Natural killer cell (primary cell): ENCODE measurements at regions not wholly inside any gene's neighbourhood (a gene's known extent, or its start where the extent isn't known, plus 50 kb on each side); places are given as distances from the start of the nearest gene placed in this dataset.

ENCODE experiments used
- ATAC-seq, 3 donors: fragments of 150-1000 bp in 2 of 3; fragments of 200-7000 bp in 1 of 3; cut with Tn5 transposase; 1 replicate in 1 of 3; 2 replicates in 2 of 3; pipeline ENCODE4 v1.10.0; 2021; ENCODE audit warnings: mild to moderate bottlenecking in 2 of 3, moderate library complexity in 2 of 3
- DNase-seq, 2 donors: peaks; one replicate each; pipeline versions ENCODE4 v3.0.0 to v3.0.0-alpha.2; 2013 to 2021; ENCODE audit warnings: mixed read lengths in 1 of 2
- H3K27ac ChIP-seq: one replicate; pipeline ENCODE4 v1.5.1; 2013; ENCODE audit warnings: mild to moderate bottlenecking, low read length
- H3K27me3 ChIP-seq: one replicate; pipeline ENCODE4 v1.6.1; 2013; ENCODE audit warnings: low read length; ENCODE audit not compliant: control insufficient read depth, insufficient read depth
- H3K36me3 ChIP-seq: one replicate; pipeline ENCODE4 v1.6.1; 2013; ENCODE audit warnings: low read length; ENCODE audit not compliant: control insufficient read depth, insufficient read depth
- H3K4me1 ChIP-seq: one replicate; pipeline ENCODE4 v1.6.1; 2013; ENCODE audit warnings: low read length; ENCODE audit not compliant: control insufficient read depth, insufficient read depth
- H3K4me3 ChIP-seq: one replicate; pipeline ENCODE4 v1.5.1; 2013; ENCODE audit warnings: low read length
- H3K9me3 ChIP-seq: one replicate; pipeline ENCODE4 v1.6.1; 2013; ENCODE audit warnings: low read length; ENCODE audit not compliant: control insufficient read depth, insufficient read depth
- H3K27ac Mint-ChIP-seq, 2 donors: one replicate each; pipeline ENCODE4 v1.8.0; 2022; ENCODE audit warnings: mild to moderate bottlenecking in 2 of 2, mixed read lengths in 2 of 2, moderate library complexity in 1 of 2
- H3K27me3 Mint-ChIP-seq, 2 donors: one replicate each; pipeline ENCODE4 v1.8.0; 2022; ENCODE audit warnings: low read depth in 2 of 2, mixed read lengths in 2 of 2
- H3K36me3 Mint-ChIP-seq: one replicate; pipeline ENCODE4 v1.8.0; 2022; ENCODE audit warnings: mixed read lengths
- H3K4me1 Mint-ChIP-seq, 2 donors: one replicate each; pipeline ENCODE4 v1.8.0; 2022; ENCODE audit warnings: mixed read lengths in 2 of 2
- H3K4me3 Mint-ChIP-seq: one replicate; pipeline ENCODE4 v1.8.0; 2022; ENCODE audit warnings: mild to moderate bottlenecking, moderate library complexity, mixed read lengths
- H3K9me3 Mint-ChIP-seq, 2 donors: one replicate each; pipeline ENCODE4 v1.8.0; 2022; ENCODE audit warnings: mixed read lengths in 2 of 2
- WGBS: methylation state at CpG from one replicate; pipeline ENCODE4 v1.1.7; 2013; ENCODE audit warnings: missing lambda C conversion rate; ENCODE audit not compliant: insufficient coverage; 5-methylcytosine and 5-hydroxymethylcytosine counted together
- intact Hi-C: fragments of 100-400 bp; cut with micrococcal nuclease; formaldehyde crosslinking; loops from one replicate; pipeline ENCODE4 v1.14.2; 2022
- TF ChIP-seq, protein P1 (sequence below): fragments of 200-600 bp; IDR thresholded peaks from one replicate; pipeline ENCODE4 v1.8.0; 2022; ENCODE audit warnings: antibody characterized with exemption

DNA sequence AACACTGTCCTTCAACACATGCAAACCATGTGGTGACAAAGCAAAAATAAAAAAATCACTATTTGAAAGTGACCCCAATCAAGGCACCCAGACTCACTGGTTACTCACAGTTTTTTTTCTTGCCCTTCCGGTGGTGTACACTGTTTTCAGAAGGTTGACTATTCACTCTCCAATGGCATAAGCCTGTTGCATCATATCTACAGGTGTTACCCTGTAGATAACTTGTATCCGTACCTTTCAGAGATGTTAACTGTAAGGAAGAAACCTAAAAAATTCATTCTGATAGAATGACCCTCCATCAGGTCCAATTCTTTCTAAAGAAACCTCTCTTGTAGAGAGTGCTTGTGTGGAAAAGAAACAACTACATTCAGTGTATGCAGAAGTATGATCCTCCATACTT is 193.6 kb upstream of the RASA1 start:
- H3K4me3 Mint-ChIP-seq, result peak overlapping the region; percentile 84
- WGBS, result 100% methylated on average over 1 of the region's 2 CpGs
- TF ChIP-seq, protein P1, sequence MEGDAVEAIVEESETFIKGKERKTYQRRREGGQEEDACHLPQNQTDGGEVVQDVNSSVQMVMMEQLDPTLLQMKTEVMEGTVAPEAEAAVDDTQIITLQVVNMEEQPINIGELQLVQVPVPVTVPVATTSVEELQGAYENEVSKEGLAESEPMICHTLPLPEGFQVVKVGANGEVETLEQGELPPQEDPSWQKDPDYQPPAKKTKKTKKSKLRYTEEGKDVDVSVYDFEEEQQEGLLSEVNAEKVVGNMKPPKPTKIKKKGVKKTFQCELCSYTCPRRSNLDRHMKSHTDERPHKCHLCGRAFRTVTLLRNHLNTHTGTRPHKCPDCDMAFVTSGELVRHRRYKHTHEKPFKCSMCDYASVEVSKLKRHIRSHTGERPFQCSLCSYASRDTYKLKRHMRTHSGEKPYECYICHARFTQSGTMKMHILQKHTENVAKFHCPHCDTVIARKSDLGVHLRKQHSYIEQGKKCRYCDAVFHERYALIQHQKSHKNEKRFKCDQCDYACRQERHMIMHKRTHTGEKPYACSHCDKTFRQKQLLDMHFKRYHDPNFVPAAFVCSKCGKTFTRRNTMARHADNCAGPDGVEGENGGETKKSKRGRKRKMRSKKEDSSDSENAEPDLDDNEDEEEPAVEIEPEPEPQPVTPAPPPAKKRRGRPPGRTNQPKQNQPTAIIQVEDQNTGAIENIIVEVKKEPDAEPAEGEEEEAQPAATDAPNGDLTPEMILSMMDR, result no peak
- Histone ChIP-seq H3K9me3 (no peaks in the 10 kb centered on the region), H3K36me3 (no peaks in the 10 kb centered on the region), H3K4me1 (peaks cover 27% of the 10 kb centered on the region), H3K27ac (peak overlapping the region; percentile 77), H3K27me3 (no peaks in the 10 kb centered on the region), H3K4me3 (no peak overlapping the region)
- H3K4me1 Mint-ChIP-seq, result peaks cover 34 to 50% of the 10 kb centered on the region in 2 donors
- no peaks in the 10 kb centered on the region for H3K27me3 Mint-ChIP-seq
- H3K36me3 Mint-ChIP-seq, result no peaks in the 10 kb centered on the region
- H3K9me3 Mint-ChIP-seq, result no peaks in the 10 kb centered on the region
- DNase-seq (no peak), ATAC-seq (peak in 2 of 3 donors; percentile 24 to 46)
- peak overlapping the region; percentile 89 to 91 for H3K27ac Mint-ChIP-seq
- intact Hi-C loops, result loop anchor here (2.0 kb wide), 2 partner anchors 47 to 195 kb away; no protein-coding TSS in a partner anchor

DNA sequence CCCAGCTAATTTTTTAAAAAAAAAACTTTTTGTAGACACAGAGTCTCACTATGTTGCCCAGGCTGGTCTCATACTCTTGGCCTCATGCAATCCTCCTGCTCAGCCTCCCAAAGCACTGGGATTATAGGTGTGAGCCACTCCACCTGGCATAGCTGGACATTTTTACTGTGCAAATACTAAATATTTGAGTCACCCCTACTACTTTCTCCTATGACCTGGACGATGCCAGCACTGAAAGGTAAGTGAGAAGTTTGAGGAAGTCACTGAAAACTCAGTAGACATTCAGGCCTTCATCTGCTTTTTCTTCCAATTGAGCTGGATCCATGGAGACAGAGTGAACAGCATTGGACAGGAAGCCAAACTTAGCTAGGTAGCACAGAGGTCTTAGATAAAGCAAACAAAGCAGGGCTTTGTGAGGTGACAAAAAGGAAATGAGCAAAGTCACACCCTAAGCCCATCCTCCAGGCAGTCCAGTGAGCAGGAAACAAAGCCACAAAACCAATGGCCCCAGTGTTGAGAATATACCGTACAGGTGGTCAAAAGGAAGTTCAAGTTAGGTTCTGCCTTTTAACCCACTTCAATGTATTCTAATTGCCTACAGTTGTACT is 192.6 kb upstream of the RASA1 start:
- H3K4me1 Mint-ChIP-seq, result peaks cover 42 to 52% of the 10 kb centered on the region in 2 donors
- Histone ChIP-seq H3K4me1 (peaks cover 34% of the 10 kb centered on the region), H3K9me3 (no peaks in the 10 kb centered on the region), H3K27me3 (no peaks in the 10 kb centered on the region), H3K36me3 (no peaks in the 10 kb centered on the region), H3K27ac (peak overlapping the region; percentile 77), H3K4me3 (no peak overlapping the region)
- TF ChIP-seq, protein P1, result no peak
- H3K27ac Mint-ChIP-seq, result peak overlapping the region; percentile 89 to 91
- no peaks in the 10 kb centered on the region for H3K36me3 Mint-ChIP-seq
- no peaks in the 10 kb centered on the region for H3K27me3 Mint-ChIP-seq
- H3K9me3 Mint-ChIP-seq, result no peaks in the 10 kb centered on the region
- 0% methylated on average over 1 of the region's 2 CpGs for WGBS
- DNase-seq (peak in 1 of 2 donors; percentile 49), ATAC-seq (peak; percentile 81 to 89 (median 84))
- intact Hi-C loops, result loop anchor here (2.0 kb wide), 2 partner anchors 46 to 194 kb away; no protein-coding TSS in a partner anchor
- H3K4me3 Mint-ChIP-seq, result peak overlapping the region; percentile 84

DNA sequence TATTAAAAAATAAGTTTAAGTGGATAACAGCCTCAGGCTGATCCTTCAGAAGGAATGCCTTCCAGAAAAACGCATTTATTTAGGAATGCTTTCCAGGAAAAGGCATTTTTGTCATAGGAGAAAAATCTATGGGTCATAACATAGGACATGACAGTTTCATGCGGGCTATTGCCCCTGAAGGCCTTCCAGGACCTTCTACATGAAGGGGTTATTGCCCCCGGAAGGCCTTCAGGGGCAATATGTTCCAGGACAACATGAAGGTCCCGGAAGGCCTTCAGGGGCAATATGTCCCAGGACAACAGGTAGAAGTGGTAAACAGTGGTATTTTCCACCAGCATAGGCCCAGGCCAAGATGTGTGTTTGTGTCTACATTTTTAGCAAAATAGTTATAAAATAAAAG is 191.3 kb upstream of the RASA1 start:
- no peaks in the 10 kb centered on the region for H3K27me3 ChIP-seq
- TF ChIP-seq, protein P1, result no peak
- no peaks in the 10 kb centered on the region for H3K36me3 Mint-ChIP-seq
- DNase-seq (no peak), ATAC-seq (no peak)
- H3K4me3 Mint-ChIP-seq, result no peak overlapping the region
- H3K36me3 ChIP-seq, result no peaks in the 10 kb centered on the region
- intact Hi-C loops, result no loop called here
- H3K4me3 ChIP-seq, result no peak overlapping the region
- H3K4me1 Mint-ChIP-seq, result peaks cover 47 to 53% of the 10 kb centered on the region in 2 donors
- WGBS, result 99% methylated on average over 4 of the region's 4 CpGs
- H3K4me1 ChIP-seq, result peaks cover 32% of the 10 kb centered on the region
- H3K27ac ChIP-seq, result no peak overlapping the region
- H3K9me3 ChIP-seq, result no peaks in the 10 kb centered on the region
- H3K27me3 Mint-ChIP-seq, result no peaks in the 10 kb centered on the region
- H3K27ac Mint-ChIP-seq, result peak overlapping the region in 1 of 2 donors; percentile 89
- H3K9me3 Mint-ChIP-seq, result no peaks in the 10 kb centered on the region

DNA sequence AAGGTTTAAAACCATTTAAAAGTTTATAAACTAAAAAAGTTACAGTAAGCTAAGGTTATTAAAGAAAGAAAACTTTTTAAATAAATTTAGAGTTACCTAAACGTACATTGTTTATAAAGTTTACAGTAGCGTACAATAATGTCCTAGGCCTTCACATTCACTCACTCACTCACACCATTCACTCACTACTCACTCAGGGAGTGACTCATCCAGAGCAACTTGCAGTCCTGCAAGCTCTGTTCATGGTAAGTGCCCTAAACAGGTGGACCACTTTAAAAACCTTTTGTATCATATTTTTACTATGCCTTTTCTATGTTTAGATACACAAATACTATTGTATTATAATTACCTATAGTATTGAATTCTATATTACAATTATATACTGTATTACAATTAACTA is 190.8 kb upstream of the RASA1 start:
- DNase-seq (no peak), ATAC-seq (no peak)
- Histone ChIP-seq H3K27ac (no peak overlapping the region), H3K36me3 (no peaks in the 10 kb centered on the region), H3K4me1 (peaks cover 32% of the 10 kb centered on the region), H3K27me3 (no peaks in the 10 kb centered on the region), H3K9me3 (no peaks in the 10 kb centered on the region), H3K4me3 (no peak overlapping the region)
- Mint-ChIP-seq H3K9me3 (no peaks in the 10 kb centered on the region), H3K4me3 (no peak overlapping the region), H3K27me3 (no peaks in the 10 kb centered on the region), H3K4me1 (peaks cover 52 to 58% of the 10 kb centered on the region in 2 donors), H3K27ac (no peak overlapping the region), H3K36me3 (no peaks in the 10 kb centered on the region)
- TF ChIP-seq, protein P1, result no peak
- intact Hi-C loops, result no loop called here
- WGBS, result 100% methylated on average over 2 of the region's 2 CpGs
